OCI-LY7 (cell line): ENCODE measurements at regions not wholly inside any gene's neighbourhood (a gene's known extent, or its start where the extent isn't known, plus 50 kb on each side); places are given as distances from the start of the nearest gene placed in this dataset.

Source experiments
- EZH2phosphoT487 ChIP-seq: fragments of 200-600 bp; sonication (generic); IDR thresholded peaks from 2 replicates; pipeline ENCODE4 v1.6.1; 2018; ENCODE audit warnings: low read depth, borderline replicate concordance, mild to moderate bottlenecking, mixed run types, antibody characterized with exemption, low read length, moderate library complexity, mixed read lengths
- TF ChIP-seq, protein P1 (sequence below): fragments of 200-600 bp; sonication (generic); conservative IDR thresholded peaks from 2 replicates; pipeline ENCODE4 v1.5.1; 2014; ENCODE audit warnings: mild to moderate bottlenecking, antibody characterized with exemption, low read length, moderate library complexity, mixed read lengths

DNA sequence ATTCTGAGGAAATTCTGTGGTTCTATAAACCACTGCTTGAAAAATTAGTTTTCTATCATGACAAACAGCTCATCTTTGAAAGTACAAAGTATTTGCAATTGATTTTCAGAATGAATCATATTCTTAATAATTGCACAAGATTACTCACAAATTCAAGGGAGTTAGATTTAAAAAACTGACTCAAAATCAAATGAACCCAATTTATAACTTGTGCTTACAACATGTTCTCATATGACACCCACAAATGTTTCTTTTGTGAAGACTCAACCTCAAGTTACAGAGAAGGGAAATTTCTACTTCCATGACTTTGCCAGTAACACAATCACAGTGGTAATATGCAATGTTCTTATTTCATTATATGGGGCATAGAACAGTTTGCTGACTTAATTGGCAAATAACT, 272.0 kb upstream of the ACTBL2 start:
- TF ChIP-seq, protein P1, sequence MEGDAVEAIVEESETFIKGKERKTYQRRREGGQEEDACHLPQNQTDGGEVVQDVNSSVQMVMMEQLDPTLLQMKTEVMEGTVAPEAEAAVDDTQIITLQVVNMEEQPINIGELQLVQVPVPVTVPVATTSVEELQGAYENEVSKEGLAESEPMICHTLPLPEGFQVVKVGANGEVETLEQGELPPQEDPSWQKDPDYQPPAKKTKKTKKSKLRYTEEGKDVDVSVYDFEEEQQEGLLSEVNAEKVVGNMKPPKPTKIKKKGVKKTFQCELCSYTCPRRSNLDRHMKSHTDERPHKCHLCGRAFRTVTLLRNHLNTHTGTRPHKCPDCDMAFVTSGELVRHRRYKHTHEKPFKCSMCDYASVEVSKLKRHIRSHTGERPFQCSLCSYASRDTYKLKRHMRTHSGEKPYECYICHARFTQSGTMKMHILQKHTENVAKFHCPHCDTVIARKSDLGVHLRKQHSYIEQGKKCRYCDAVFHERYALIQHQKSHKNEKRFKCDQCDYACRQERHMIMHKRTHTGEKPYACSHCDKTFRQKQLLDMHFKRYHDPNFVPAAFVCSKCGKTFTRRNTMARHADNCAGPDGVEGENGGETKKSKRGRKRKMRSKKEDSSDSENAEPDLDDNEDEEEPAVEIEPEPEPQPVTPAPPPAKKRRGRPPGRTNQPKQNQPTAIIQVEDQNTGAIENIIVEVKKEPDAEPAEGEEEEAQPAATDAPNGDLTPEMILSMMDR = no peak
- TF ChIP-seq EZH2phosphoT487 = no peak
